KBM-7 (cell line): ENCODE measurements at regions not wholly inside any gene's neighbourhood (a gene's known extent, or its start where the extent isn't known, plus 50 kb on each side); places are given as distances from the start of the nearest gene placed in this dataset.

ENCODE experiments used
- DNase-seq: peaks from one replicate; pipeline ENCODE4 v3.0.0-alpha.2; 2015
- in situ Hi-C: fragments of 300-500 bp; cut with MboI; formaldehyde crosslinking; loops from 2 replicates; pipeline ENCODE4 v1.14.3; 2020; ENCODE audit warnings: low sequenced_read_pairs, low pct_unique_long_range_greater_than_20kb, mixed read lengths

DNA sequence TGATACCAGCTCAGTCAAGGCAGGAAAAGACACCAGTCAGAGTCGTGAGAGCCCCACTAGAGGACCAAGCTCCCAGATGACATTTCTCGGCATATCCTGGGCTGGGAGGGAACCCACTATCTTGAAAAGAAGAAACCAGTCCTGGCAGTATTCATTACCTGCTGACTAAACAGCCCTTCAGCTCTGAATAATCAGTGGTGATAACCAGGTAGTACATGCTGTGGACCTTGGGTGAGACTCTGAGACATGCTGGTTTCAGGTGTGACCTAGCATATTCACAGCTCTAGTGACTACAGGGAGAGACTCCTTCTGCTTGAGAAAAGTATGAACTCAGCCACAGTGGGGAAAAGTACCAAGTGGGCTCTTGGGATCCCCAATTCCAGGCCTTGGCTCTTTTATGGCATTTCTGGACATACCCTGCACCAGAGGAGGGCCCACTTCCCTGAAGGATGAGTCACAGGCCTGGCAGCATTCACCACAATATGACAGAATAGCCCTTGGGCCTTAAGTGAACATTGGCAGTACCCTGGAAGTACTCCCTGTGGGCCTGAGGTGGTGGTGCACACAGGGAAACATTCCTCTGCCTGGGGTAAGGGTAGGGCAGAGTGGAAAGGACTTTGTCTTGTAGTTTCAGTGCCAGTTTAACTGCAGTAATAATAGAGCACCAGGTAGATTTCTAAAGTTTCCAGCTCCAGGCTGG lies 82.6 kb upstream of the SLC38A4 start:
- in situ Hi-C loops, result no loop called here
- no peak for DNase-seq

DNA sequence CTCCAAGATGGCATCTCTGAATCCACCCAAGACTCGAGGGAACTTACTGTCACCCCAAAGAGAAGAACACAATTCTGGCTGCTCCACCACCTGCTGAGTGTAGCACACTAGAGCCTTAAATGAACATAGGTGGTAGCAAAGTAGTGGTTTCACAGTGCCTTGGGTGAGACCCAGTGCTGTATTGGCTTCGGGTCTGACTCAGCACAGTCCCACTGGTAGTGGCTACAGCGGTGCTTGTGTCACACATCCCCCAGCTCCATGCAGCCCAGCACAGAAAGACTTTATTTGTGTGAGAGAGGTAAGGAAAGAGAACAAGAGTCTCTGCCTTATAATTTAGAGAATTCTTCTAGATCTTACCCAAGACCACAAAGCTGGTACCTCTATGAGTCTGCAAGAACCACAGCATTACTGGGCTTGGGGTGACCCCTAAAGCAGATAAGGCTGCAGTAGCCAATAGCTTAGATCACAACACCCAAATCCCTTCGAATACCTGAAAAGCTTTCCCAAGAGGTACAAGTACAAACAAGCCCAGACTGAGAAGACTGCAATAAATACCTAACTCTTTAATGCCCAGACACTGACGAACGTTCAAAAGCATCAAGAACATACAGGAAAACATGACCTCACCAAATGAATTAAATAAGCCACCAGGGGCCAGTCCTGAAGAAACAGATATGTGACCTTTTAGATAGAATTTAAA lies 83.3 kb upstream of the SLC38A4 start:
- in situ Hi-C loops, result no loop called here
- no peak for DNase-seq

DNA sequence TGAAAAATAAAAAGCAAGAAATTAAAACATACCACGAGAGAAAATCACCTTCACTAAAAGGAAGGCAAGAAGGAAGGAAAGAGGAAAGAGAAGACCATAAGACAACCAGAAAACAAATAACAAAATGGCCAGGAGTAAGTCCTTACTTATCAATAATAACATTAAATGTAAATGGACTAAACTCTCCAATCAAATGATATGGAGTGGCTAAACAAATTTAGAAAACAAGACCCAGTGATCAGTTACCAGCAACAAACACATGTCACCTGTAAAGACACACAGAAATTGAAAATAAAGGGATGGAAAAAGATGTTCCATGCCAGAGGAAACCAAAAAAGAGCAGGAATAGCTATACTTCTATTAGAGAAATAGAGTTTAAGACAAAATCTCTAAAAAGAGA lies 85.0 kb upstream of the SLC38A4 start:
- no peak for DNase-seq
- in situ Hi-C loops, result no loop called here

DNA sequence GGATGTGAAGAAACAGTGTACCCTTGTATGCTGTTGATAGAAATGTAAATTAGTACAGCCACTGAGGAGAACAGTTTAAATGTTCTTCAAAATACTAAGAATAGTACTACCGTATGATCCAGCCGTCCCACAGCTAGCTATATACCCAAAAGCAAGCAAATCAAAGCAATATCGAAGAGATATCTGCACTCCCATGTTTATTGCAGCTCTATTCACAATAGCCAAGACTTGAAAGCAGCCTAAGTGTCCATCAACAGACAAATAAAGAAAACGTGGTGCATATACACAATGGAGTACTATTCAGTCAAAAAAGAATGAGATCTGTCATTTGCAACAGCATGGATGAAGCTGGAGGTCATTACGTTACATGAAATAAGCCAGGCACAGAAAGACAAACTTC lies 88.5 kb upstream of the SLC38A4 start:
- no peak for DNase-seq
- in situ Hi-C loops, result no loop called here

DNA sequence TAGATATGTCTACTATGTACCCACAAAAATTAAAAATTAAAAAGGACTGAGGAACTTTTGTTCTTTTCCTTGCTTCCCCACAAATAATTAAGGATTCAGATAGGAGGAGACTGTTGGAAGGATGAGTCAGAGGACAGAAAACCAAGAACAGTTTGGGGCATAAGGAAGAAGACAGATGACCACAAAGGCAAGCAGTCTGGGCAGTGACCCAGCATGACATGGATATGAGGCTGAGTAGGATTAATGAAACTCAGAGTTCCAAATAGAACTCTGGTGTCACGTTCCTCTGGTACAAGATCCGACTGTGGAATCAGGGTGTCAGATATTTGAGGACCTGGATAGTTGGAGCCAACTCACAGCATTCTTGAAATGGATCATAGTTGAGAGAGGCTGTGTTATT lies 89.3 kb upstream of the SLC38A4 start:
- no peak for DNase-seq
- in situ Hi-C loops, result no loop called here

DNA sequence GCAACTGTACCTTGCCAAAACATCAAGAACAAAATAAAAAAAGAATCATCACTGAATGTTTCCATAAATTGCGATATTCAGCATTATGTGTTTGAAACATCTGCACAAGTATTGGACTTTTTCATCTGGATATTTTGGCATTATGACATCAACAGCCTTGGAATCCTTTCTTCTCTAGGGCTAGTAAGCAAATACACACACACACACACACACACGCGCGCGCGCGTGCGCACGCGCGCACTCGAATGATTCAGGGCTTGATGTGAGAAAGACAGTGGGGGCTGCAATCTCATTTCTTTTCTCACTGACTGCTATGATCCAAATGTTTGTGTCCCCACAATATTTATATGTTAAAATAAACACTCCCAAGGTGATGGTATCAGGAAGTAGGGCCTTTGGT lies 90.0 kb upstream of the SLC38A4 start:
- in situ Hi-C loops, result no loop called here
- DNase-seq, result no peak

DNA sequence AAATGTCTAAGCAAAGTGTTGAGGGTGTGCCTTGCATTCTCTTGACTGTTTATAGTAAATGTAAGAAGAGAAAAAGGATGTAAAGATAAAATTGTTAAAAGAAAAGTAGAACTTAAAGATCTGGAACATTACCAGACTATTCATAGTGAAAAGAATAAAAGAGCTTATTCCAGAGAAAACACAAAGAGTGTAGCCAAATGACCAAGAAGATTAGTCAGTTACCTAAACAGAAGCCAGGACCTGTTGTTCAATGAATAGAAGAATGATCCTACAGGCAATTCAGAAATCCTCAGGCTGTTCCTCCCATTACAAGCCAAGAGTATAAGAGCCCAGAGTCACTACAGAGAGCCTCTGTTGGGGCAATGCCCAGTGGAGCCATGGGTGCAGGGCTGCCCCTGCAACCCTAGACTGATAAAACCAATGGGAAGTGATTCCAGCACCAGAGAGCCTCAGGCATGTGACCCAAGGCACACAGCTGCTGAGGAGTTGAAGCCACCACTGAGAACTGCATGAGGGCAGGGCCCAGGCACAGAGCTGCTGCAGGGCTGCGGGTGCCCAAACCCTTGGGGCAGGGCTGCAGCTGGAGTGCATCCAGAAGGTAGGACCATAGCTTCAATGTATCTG lies 91.1 kb upstream of the SLC38A4 start:
- no peak for DNase-seq
- in situ Hi-C loops, result no loop called here

DNA sequence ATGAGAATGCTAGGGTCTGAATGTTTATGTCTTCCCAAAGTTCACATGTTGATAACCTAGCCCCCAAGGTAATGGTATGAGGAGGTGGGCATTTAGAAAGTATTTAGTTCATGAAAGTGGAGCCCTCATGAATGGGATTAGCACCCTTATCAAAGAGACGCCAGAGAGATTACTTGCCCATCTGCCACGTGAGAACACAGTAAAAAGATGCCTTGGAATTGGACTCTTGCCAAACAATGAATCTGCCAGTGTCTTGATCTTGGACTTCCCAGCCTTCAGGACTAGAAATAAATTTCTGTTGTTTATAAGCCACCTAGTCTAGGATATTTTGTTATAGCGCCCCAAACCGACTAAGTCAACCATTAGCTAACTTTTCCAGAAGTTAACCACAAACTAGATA lies 92.0 kb upstream of the SLC38A4 start:
- DNase-seq, result no peak
- in situ Hi-C loops, result no loop called here

DNA sequence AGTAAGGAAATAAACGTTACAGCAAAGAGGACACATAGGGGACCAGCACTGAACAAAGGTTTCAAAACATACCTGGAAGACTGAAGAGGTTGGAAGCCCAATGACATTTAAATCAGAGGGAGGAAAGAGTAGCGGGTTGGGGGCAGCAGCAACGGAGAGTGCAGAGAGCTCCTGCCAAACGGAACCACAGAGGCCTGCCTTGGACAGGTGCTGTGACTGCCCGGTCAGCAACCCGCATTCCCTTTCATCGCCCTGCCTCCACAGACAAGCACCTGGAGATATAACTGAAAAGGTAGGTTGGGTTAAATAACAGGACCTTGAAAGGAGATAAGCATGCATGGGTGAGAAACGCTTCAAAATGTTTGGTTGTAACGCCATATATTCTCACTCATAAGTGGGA lies 92.8 kb upstream of the SLC38A4 start:
- in situ Hi-C loops, result no loop called here
- no peak for DNase-seq

DNA sequence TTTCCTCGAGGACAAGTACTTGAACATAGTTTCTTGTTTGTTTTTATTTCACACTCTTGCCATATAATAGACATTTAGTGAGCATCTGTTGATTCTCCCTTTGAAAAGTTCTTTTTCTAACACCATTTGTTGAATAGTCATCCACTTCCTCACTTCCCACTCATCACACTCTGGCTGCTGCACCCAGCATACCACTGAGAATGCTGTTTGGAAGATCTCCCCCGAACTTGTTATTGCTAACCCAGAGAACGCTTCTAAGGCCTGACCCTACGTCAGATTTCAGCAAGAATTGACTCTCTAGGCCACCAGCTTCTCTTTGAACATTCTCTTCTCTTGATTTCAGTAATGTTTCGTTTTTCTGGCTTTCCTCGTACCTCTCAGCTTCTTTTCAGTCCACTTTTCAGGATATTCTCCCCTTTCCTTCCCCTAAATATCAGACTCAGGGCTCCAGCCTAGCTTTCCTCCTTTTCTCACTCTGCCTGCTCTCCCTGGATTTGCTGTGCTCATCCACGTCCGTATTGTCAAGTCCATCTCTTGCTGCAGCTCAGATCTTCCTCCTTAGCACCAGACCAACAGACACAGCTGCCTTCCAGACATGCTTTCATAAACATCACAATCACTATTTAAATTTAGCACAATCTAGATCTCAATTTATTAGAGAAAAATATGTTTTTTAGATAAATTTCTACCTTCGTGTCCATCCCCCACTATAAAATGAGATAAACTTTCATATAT lies 94.0 kb upstream of the SLC38A4 start:
- in situ Hi-C loops, result no loop called here
- DNase-seq, result no peak

DNA sequence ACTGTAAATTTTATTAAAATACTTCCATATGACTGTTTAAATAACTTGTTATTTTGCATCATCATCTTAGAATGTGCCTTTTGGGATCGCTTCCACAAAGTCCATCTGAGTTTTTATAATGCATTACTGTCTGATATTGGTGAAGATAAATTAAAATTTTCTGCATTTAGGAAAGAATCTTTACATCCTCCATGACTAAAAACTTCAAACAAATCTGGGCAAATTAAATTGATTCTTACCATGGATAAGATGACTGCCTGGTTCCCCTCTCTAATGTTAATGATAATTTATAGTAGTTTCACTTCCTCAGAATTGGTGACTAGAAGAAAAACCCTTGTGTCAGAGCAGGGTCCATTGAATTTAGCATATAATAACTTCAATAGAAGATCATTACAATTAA lies 94.7 kb upstream of the SLC38A4 start:
- no peak for DNase-seq
- in situ Hi-C loops, result no loop called here

DNA sequence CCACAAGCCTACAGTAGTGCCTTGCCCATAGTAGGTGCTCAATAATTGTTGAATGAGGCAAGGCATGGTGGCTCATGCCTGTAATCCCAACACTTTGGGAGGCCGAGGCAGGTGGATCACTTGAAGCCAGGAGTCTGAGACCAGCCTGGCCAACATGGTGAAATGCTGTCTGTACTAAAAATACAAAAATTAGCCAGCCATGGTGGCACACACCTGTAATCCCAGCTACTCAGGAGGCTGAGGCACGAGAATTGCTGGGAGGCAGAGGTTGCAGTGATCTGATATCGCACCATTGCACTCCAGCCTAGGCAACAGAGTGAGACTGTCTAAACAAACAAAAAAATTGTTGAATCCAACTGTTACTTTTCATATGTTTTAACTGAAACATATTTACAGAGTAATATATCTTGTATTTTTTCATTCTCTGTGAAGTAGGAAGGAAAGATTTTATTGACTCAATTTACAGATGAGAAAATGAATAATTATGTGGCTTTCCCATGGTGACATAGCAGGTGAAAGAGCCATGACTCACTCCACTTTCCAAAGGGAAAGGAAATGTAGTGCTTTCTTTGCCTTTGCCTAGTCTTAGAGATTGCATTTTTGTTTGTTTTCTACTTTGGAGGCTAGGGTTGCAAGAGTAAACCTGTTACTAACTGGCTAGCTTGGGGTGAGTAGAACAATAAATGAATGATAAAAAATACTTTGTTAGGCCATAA lies 95.4 kb upstream of the SLC38A4 start:
- no peak for DNase-seq
- in situ Hi-C loops, result no loop called here

DNA sequence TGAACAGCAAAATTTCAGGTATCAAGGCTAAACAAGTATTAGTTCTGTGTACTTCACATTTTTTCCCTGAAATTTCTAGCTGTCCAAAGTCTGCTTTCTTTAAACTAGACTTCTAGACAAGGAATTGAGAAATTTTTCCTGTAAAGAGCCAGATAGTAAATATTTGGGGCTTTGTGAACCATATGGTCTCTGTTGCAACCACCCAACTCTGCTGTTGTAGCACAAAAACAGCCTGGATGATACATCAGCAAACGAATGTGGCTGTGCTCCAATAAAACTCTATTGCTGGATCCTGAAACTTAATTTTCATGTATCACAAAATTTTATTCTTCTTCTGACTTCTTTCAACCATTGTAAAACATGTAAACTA lies 96.0 kb upstream of the SLC38A4 start:
- in situ Hi-C loops, result no loop called here
- DNase-seq, result no peak

DNA sequence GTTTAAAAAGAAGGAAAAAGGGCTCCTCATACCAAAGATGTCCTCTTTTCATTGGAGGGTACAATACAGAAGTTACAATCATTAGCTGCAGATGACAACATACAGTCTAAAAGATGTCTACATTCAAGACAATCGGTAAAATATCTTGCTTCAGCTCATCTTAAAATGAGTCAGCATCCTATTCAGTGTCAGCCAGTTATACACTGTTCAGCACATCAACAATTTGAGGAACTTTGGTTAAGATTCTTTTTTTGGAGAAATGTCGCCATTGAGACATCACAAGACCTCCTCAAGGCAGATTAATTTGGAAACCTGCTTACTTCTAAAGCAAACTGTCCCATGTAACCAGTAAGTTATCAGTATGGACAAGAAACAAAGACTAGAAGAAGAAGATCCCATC lies 100.7 kb upstream of the SLC38A4 start:
- DNase-seq, result no peak
- in situ Hi-C loops, result no loop called here

DNA sequence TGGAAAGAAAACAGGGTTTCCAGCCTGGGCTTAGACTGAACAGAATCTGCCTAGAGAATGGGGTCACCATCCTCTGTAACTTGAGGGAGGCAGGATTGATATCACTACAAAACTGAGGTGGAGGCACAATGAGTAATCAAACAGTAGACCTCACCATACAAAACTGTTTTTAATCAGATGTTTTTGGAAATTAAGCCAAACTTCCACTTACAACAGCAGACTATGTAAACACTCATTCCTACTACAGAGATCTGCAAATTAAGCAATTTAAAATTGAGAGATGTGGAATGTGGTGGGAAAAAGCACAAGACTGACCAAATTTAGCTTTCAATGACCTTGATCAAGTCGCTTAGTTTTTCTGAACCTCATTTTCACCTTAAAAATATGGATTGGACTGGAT lies 104.3 kb upstream of the SLC38A4 start:
- DNase-seq, result no peak
- in situ Hi-C loops, result no loop called here

DNA sequence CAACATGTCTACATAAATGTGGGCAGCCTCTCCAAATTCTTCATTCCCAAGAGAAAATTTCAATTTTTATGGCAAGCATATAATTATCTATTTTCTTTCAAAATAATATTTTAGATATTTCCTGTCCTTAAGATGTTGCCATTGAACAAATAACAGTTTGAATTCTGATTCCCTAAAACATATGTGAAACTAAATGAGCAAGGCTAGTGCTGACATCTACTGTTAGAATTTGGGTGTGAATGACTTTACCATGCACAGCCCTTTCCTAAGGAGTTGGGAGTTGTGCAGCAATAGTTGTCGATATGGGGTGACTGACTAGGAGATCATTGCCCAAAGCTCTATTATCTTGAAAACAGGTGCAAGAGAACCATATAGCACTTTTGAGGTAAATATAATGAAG lies 108.2 kb upstream of the SLC38A4 start:
- DNase-seq, result peak; percentile 38
- in situ Hi-C loops, result no loop called here

DNA sequence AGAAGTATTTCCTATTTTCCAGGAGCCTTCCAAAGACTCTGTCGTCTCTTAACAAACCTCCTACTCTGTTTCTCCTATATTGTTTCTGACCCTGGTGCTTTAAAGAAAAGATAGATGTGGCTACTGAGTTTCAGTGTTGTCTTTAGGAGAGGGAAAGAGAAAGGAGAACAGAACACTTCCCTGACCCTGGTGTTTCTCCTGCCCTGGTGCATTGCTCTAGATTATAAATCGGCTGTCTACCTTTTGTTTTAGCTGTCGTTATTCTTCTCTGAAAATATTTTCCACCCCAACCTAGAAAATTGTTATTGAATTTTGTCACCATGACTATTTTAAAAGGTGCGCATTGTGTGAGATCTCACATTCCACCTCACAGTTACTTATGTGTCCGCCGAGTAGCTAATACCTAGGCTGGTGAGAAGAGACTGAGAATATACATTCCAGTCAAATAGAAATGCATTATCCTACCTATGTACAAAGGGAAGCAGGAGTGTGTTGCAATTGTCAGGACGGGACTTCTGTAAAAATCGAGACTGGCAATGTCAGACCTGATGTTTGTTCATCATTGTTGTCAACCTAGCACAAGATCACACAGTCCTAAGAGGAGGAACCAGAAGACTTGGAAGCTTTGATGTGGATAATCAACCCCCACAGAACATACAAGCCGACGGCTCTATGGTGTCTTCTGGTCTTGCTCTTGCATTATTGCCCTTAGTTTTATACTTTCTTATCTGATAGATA lies 108.7 kb upstream of the SLC38A4 start:
- in situ Hi-C loops, result no loop called here
- DNase-seq, result no peak

DNA sequence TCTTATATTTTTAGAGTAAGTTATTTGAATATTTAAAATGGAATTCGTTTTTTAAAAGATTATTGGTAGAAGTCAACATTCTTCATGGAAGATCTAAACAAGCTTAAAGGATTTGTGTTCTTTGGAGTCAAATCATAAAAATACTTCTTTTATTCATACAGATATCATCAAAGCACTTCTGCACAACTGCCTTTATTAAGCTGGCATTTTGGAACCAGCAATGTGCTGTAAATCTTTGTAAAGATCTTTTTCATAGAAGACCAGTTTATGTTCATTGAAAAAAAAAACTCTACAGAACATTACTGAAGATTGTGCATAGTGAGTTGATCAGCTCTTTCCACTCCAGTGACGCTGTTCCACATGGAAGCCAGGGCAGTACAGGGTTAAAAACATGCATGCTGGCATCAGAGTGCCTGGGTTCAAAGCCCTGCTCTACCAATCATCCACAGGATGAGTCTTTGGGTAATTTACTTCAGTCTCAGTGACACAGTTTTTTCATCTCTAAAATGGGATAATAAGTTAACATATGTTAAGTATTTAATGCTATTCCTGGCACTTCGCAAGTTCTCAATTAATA lies 109.6 kb upstream of the SLC38A4 start:
- no peak for DNase-seq
- in situ Hi-C loops, result no loop called here

DNA sequence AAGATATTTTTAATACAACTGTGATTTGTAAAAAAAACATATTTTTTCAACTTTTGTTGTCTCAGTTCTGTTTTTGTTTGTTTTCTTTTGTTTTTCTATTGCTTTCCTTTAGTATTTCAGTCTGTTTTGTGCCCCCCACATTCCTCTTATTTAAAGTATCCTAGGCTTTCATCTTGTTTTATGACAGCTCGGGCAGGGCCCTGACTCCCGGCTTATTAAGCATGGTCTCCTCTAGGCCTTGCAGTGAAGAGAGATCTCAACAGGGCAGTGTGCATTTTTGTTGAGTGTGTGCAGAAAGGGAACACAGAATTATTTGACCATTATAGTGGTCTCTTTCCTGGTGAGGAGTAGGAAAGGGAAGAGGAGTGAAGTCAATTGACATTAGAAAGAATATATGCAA lies 110.2 kb upstream of the SLC38A4 start:
- no peak for DNase-seq
- in situ Hi-C loops, result no loop called here
